ENCODE measurements at regions not wholly inside any gene's neighbourhood (a gene's known extent, or its start where the extent isn't known, plus 50 kb on each side); places are given as distances from the start of the nearest gene placed in this dataset.

GRCh38 chr7:109951565-109951928, 1139.4 kb upstream of the LRRN3 start:
- TF ChIP-seq CTCF (CRISPR knock-in tag; IDR thresholded peaks at IDR 0.05): no peak
- no peak for TF ChIP-seq ZNF430 (CRISPR knock-in tag; IDR thresholded peaks at IDR 0.05)
- TF ChIP-seq NFE2L2 (IDR thresholded peaks at IDR 0.05; ENCODE audit: low read length): no peak
- TF ChIP-seq CHCHD3 (CRISPR knock-in tag; IDR thresholded peaks at IDR 0.05): no peak
- no peak for TF ChIP-seq GABPA (IDR thresholded peaks at IDR 0.05; ENCODE audit: low read depth, low read length)
- no peak for TF ChIP-seq GABPA (CRISPR knock-in tag; IDR thresholded peaks at IDR 0.05; ENCODE audit: low read depth)
- TF ChIP-seq ETS1 (CRISPR knock-in tag; IDR thresholded peaks at IDR 0.05): no peak
- no peak for TF ChIP-seq SKIL (CRISPR knock-in tag; IDR thresholded peaks at IDR 0.05; ENCODE audit: borderline replicate concordance)
- no peak for TF ChIP-seq BCL6 (CRISPR knock-in tag; IDR thresholded peaks at IDR 0.05)
- no peak for TF ChIP-seq RELA (CRISPR knock-in tag; IDR thresholded peaks at IDR 0.05)
- TF ChIP-seq POLR2A (IDR thresholded peaks at IDR 0.05; ENCODE audit: insufficient read depth in 1 of 2, low read depth in 2 of 2, low read length in 2 of 2): no peak
- no peak for TF ChIP-seq ADNP (CRISPR knock-in tag; IDR thresholded peaks at IDR 0.05)
- TF ChIP-seq KAT2B (IDR thresholded peaks at IDR 0.05; ENCODE audit: borderline replicate concordance, low read depth, low read length): no peak
